ENCODE measurements at regions not wholly inside any gene's neighbourhood (a gene's known extent, or its start where the extent isn't known, plus 50 kb on each side); places are given as distances from the start of the nearest gene placed in this dataset.

GRCh38 chr4:26030780-26031179 is 116.8 kb downstream of the SMIM20 start:
- Histone ChIP-seq H3K4me2 (ENCODE audit: insufficient read depth in 1 of 2, low read depth in 2 of 2, low read length in 2 of 2) (peak overlapping the region; percentile 94), H2AK5ac (ENCODE audit: low read depth, low read length) (peak overlapping the region; percentile 98; the same call in 1 of the 2 replicates), H2BK20ac (ENCODE audit: low read length) (peak overlapping the region; percentile 66), H3K23me2 (ENCODE audit: low read depth, low read length) (peaks cover 18% of the 10 kb centered on the region), H3K23ac (ENCODE audit: insufficient read length) (no peak overlapping the region), H3K4ac (replicated peaks; ENCODE audit: insufficient read length, low read depth, low read length) (peak overlapping the region; percentile 54), H2BK5ac (ENCODE audit: low read depth, low read length) (peak overlapping the region; percentile 99), H3K79me1 (ENCODE audit: low read depth, low read length) (no peaks in the 10 kb centered on the region), H3K9me3 (ENCODE audit: insufficient read depth in 2 of 2, low read depth in 1 of 2, low read length in 1 of 2) (peaks cover 7% of the 10 kb centered on the region in 2 experiments; a peak in 3 of 4 replicates), H4K91ac (replicated peaks; ENCODE audit: insufficient read length, low read length) (peak overlapping the region; percentile 100), H3K18ac (ENCODE audit: extremely low read depth, low read length) (peak overlapping the region; percentile 97), H2BK120ac (replicated peaks; ENCODE audit: low read depth, low read length) (peak overlapping the region; percentile 96), H3K4me1 (replicated peaks in 1 of 4; ENCODE audit: control insufficient read depth in 3 of 4, insufficient read depth in 4 of 4, low read length in 3 of 4) (peaks cover 9 to 32% (median 20%) of the 10 kb centered on the region in 4 experiments), H3K4me3 (ENCODE audit: extremely low read depth in 1 of 4, insufficient read depth in 2 of 4, low read depth in 3 of 4, low read length in 4 of 4) (peak overlapping the region in 3 of 4 experiments; percentile 12 to 63 (median 13); a peak in 5 of 8 replicates), H3K9ac (replicated peaks in 1 of 4; ENCODE audit: extremely low read depth in 1 of 4, low read depth in 3 of 4, low read length in 3 of 4) (peak overlapping the region in 3 of 4 experiments; percentile 56 to 66 (median 57); a peak in 5 of 7 replicates), H4K20me1 (replicated peaks in 1 of 2; ENCODE audit: control insufficient read depth in 1 of 2, insufficient read depth in 2 of 2, low read length in 2 of 2) (no peaks in the 10 kb centered on the region), H3K79me2 (ENCODE audit: control insufficient read depth in 1 of 2, insufficient read depth in 2 of 2, low read length in 2 of 2) (no peaks in the 10 kb centered on the region), H3K27me3 (replicated peaks in 1 of 4; ENCODE audit: control insufficient read depth in 3 of 4, extremely low read depth in 1 of 4, insufficient read depth in 3 of 4, low read length in 3 of 4) (no peaks in the 10 kb centered on the region), H2BK15ac (ENCODE audit: low read length) (0 out of 2 replicates have a peak overlapping the region, but pooled peaks have one; percentile 99), H3K14ac (ENCODE audit: insufficient read length) (no peak overlapping the region), H3K36me3 (ENCODE audit: control insufficient read depth in 2 of 4, insufficient read depth in 4 of 4, low read length in 3 of 4) (peaks cover 0 to 4% (median 0%) of the 10 kb centered on the region in 4 experiments; a peak in 1 of 8 replicates), H3K27ac (ENCODE audit: low read depth, low read length) (peak overlapping the region; percentile 87), H4K8ac (ENCODE audit: extremely low read depth, insufficient read depth, low read length) (peak overlapping the region; percentile 82; the same call in 1 of the 2 replicates), H4K5ac (ENCODE audit: insufficient read length, low read depth, low read length) (peak overlapping the region; percentile 96), H2AFZ (ENCODE audit: low read length) (no peak overlapping the region), H2BK12ac (ENCODE audit: low read depth, low read length) (peak overlapping the region; percentile 100), H3K56ac (replicated peaks; ENCODE audit: insufficient read length, low read depth, low read length) (peak overlapping the region; percentile 59)
- ChIA-PET POLR2A (ENCODE audit: partially characterized antibody) (interaction anchor here (0.8 to 3.7 kb wide), 17 partner anchors 8 to 289 kb away, joined by 3 to 29 read pairs (median 7); partner anchors contain the start of genes RBPJ and SMIM20), CTCF (ENCODE audit: partially characterized antibody) (interaction anchor here (0.6 to 4.3 kb wide), 20 partner anchors 8 to 500 kb away, joined by 3 to 25 read pairs (median 4); no protein-coding TSS in a partner anchor)
- DNase-seq (ENCODE audit: low read depth in 1 of 2, low spot score in 2 of 2) = no peak
- 36% methylated on average over 8 of the region's 8 CpGs; no CpG with 5 or more reads in 1 of the 2 experiments for WGBS, 2 experiments (ENCODE audit: extremely low coverage in 1 of 2, insufficient coverage in 1 of 2, insufficient read length in 1 of 2, insufficient replicate concordance in 2 of 2, low coverage in 1 of 2, low lambda C conversion rate in 2 of 2, missing lambda C conversion rate in 1 of 2)
- no peak for TF ChIP-seq EP300 (IDR thresholded peaks at IDR 0.05; ENCODE audit: borderline replicate concordance in 1 of 2, low read depth in 2 of 2, low read length in 2 of 2)
- TF ChIP-seq PHF8 (conservative IDR thresholded peaks at IDR 0.05; ENCODE audit: low read depth, low read length) = no peak
- no peak for TF ChIP-seq TCF12 (IDR thresholded peaks at IDR 0.05; ENCODE audit: low read depth, low read length)
- TF ChIP-seq GABPA (IDR thresholded peaks at IDR 0.05; ENCODE audit: borderline replicate concordance, insufficient read depth, low read length) = no peak
- TF ChIP-seq KDM4A (IDR thresholded peaks at IDR 0.05; ENCODE audit: low read depth, low read length, severe bottlenecking) = no peak
- TF ChIP-seq ATF2 (IDR thresholded peaks at IDR 0.05; ENCODE audit: low read length) = no peak
- no peak for TF ChIP-seq EGR1 (IDR thresholded peaks at IDR 0.05; ENCODE audit: borderline replicate concordance, low read depth, low read length)
- TF ChIP-seq CBX5 (IDR thresholded peaks at IDR 0.05; ENCODE audit: low read depth, low read length) = no peak
- TF ChIP-seq ASH2L (IDR thresholded peaks at IDR 0.05; ENCODE audit: low read length) = no peak
- FAIRE-seq = no peak

Measured in H1 (cell line).